ENCODE measurements at regions not wholly inside any gene's neighbourhood (a gene's known extent, or its start where the extent isn't known, plus 50 kb on each side); places are given as distances from the start of the nearest gene placed in this dataset.
A peak's percentile ranks its signal among the peaks of the same experiment; 100 is the strongest.

DNA sequence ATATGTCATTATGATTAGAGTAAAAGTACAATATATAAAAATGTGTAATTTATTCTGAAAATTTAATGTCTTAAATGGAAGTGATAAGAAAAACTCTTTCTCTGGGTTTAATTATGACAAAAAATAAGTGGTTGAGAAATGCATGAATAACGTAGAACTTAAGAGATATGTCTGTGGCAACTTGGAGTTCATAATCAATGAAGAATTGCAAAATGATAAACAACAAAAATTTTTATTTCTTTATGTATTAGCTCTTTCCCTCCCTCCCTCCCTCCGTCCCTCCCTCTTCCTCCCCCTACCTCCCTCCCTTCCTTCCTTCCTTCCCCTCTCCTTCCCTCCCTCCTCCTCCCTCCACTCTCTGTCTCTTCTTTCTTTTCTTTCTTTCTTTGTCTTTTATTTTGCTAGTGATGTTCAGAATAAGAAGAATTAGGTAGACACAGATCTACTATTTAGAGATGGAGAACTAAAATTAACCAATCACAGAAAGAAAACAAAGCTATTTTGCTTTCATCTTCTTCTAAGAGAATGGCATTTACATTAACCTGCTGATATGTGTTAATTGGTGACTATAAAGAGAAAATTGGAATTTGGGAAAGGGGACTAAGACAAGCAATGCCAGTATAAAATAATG is 96.3 kb upstream of the PDC start:
- DNase-seq (ENCODE audit: low spot score): no peak

DNA sequence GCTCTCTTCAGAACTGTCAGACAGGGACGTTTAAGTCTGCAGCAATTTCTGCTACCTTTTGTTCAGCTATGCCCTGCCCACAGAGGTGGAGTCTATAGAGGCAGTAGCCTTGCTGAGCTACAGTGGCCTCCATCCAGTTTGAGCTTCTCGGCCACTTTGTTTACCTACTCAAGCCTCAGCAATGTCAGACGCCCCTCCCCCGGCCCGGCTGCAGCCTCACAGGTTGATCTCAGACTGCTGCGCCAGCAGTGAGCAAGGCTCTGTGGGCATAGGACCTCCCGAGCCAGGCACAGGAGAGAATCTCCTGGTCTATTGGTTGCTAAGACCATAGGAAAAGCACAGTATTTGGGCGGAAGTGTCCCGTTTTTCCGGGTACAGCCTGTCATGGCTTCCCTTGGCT is 89.9 kb upstream of the PDC start:
- DNase-seq (ENCODE audit: low spot score): no peak

DNA sequence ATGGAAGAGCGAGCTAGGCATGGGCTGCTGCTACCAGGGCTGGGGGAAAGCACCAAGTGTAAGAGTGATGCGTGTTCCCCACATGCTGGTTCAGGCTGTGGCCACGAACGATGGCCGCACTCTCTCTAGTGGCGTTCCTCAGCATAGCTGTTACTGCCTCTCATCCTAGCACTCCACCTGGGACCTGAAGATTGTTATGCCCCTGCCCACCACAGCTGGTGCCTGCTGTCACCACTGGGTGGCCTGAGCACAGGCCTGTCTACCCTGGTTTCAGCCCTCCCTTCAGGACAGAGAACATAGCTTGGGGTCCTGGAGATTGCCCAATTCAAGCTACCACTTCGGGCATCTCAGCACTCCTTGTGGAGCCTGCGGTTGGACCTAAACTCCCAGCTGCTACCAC is 80.1 kb upstream of the PDC start:
- DNase-seq (ENCODE audit: low spot score): no peak

DNA sequence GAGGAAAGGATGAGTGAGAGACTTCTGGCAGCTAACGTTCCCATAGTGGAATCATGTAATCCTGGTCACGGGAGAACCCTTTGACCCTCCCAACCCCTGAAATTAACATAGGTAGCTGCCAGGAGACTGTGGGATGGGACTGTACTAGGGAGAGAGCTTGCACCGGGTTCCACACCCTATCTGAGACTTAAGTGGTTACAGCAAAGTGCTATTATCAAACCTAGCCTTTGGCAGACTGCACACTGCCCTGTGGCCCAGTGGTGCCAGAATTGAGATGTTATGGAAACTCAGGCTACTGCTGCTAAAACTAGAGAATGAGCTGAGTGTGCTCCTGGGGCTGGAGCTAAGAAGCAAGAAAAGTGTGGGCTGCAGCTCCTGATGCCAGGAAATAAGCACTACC is 79.6 kb upstream of the PDC start:
- DNase-seq (ENCODE audit: low spot score): no peak

DNA sequence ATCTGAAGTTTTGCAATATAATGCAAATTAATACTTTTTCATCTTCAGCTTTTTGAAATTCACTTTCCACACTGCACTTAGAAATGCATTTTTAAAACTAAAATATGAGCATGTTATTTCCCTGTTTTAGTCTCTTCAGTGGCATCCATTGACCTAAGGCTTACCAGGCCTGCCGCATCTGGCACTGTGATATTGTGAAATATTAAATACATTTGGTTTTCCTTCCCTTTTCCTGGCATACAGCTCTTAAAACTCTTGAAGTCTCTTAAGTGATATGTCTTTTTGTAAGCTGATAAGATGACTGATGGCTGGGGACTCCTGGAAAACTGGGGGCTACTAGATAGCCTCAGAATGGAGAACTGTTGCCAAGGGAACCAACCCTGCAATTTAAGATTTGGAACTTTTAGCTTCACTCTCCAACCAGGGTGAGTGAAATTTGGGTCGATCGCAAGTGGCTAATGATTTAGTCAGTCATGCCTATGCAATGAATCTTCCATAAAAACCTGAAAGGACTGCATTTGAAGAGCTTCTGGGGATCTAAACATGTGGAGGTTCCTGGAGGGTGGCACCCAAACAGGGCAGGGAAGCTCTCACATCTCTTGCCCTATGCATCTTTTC is 75.5 kb upstream of the PDC start:
- DNase-seq (ENCODE audit: low spot score): peak; percentile 18

DNA sequence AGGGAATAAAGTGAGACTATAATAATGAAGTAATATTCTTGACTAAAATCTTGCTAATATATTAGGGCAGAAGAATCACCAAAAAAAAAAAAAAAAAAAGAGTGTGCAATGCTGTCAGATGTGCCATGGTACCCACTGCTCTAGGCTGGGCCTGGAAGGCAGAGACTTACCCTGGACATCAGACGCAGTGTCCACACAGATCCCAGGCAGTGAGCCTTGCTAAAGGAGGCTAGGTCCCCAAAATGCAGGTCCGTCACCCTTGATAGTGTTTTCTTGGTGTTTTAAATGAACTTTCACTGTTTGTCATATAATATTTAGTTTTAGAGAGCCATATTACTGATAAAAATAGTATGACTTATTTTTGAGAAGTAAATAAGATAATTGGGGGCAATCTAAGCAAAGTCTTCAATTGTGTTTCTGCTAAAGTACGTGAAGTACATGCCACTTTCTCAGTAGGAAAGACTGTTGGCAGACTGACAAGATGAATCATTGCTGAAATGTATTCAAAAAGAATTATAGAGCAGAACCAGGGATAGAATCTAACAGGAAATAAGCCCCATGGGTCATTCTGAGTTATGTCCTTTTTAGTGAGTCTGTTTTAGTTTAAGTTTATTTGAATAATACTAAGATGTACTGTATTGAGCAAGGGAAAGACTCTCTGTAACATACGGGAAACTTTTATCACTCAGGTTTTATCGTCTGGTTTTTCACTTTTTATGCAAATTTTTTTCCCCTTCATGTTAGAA is 74.6 kb upstream of the PDC start:
- DNase-seq (ENCODE audit: low spot score): peak; percentile 78

DNA sequence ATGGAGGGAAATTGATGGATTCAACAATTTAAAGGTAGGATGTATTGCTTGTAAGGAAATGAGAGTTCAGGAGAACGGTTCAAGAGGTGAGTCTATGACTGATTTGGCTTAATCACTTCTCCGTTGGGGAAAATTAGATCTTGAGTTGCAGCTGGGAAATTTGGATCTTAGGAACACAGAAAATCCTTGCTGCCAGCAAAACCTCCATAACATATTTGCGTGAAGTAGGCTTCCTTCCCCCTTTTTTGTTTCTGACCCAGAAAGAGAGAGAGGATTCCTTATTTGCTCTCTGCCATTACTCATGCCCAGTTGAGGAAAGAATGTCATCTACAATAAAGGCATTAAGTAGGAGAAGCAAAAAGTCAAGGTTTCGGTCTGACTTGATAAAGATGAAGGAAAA is 73.5 kb upstream of the PDC start:
- DNase-seq (ENCODE audit: low spot score): no peak

DNA sequence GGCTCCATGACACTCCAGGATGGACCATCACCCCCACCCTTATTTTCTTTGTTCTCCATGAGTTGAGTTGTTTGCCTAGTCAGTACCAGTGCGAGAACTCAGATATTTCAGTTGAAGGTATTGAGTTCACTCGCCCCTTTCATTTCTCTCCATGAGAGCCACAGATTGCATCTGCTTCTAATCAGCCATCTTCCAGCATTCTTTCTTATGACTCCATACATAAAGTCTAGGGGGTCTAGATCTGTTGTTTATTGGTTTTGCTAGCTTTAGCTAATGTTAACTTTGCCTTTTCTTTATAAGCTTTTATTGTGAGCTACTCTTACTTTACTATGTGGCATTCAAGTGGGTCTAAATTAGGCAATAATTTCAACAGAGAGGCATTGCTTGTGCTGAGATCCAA is 71.6 kb upstream of the PDC start:
- no peak for DNase-seq (ENCODE audit: low spot score)

DNA sequence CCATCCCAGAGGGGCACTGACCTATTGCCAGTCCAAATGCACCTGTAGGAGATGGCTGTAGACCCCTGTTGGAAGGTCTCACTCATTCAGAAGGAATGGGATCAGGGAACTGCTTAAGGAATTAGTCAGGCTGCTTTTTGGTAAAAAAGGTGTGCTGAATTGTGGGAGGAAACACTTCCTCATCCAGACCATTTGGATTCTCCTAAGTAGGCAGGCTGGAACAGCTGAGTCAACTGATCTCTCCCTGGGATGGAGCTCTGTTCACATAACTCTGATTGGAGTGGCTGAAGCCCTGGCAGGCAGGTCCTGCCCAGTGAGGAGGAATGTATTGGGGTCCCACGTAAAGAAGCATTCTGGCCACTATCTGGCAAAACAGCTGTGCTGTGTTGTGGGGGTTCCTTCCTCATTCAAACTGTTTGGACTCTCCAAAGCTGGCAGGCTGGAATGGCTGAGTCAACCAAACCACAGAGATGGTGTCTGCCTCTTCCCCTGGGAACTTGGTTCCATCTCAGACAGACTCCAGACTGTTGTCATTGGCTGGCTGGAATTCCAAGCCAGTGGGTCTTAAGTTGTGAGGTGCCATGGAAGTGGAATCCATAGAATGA is 70.7 kb upstream of the PDC start:
- peak; percentile 39 for DNase-seq (ENCODE audit: low spot score)

DNA sequence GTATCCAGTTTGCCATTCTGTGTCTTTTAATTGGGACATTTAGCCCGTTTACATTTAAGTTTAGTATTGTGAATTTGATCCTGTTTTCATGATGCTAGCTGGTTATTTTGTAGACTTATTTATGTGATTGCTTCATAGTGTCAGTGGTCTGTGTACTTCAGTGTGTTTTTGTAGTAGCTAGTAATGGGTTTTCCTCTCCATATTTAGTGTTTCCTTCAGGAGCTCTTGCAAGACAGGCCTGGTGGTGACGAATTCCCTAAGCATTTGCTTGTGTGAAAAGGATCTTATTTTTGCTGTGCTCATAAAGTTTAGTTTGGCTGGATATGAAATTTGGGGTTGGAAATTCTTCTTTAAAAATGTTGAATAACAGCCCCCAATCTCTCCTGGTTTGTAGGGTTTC is 69.2 kb upstream of the PDC start:
- DNase-seq (ENCODE audit: low spot score): no peak

DNA sequence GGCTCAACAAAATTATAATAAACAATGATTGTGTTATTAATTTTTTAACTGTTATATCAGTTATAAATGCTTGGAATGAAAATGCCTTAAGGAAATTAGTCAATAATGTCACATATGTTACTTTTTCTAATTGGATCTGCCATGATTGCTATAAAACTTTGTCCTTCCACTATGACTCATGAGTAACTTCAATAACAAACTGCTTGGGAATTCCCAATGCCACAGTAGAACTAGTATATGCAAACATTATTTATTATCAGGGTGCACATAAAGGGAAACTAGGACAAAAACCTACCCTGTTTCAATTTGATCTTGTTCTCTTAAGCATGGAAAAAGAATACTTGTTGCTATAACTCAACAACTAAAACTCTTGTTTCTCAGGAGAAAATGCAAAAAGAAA is 59.1 kb upstream of the PDC start:
- DNase-seq (ENCODE audit: low spot score): no peak

DNA sequence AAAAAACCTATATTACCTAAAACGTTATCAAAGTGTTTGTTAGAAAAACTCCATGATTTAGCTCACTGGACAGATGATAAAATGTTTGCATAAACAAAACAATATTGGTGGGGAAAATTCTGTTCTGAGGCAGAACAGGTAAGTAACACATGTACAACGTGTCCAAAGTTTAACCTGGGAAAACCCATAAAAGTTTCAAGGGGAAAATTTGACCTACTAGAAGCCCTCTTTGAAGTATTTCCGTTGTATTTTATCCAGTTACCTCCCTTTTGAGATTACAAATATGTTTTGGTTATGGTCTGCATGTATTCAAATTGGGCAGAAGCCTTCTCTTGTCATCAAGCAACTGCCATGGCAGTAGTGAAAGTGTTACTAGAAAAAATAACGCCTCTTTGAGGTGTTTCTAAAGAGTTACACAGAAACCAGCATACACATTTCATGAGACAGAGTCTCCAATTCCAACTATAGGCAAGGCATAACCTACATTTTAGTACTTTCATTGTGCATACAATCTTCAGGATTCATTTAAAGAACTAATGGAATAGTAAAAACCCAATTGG is 58.0 kb upstream of the PDC start:
- DNase-seq (ENCODE audit: low spot score): no peak

DNA sequence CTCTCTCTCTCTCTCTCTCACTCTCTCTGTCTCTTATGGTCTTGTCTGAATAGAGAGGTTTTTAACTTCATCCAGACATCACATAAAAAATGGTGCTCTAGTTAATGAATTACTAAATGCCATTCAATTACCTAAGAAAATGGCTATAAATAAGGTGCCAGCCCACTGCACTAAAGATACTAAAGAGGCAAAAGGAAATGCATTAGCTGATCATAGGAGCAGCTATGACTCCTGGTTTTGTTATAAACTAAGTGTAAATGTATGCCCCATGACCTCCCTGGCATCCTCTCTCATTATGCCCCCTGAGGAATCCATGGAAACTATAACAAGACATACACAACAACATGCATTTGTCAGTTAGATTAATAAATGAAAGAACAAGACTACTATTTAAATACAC is 57.5 kb upstream of the PDC start:
- no peak for DNase-seq (ENCODE audit: low spot score)

DNA sequence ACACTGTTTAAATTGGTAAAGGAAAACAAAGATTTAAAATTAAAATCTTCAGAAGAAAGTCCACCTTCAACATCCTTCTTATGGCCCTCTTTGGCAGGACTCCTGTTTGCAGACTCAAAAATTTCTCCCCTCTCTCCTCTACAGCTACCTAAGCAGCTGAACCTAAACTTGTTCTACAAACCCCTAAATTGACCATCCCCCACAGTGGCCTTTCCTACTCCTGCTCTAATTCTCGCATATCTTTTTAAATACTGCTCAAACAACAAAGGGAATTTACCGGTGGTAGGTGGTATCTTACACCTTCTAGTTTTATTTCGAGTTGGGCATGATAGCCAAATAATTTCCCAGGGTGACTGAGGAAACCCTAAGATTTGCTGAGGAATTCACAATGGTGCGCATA is 53.5 kb upstream of the PDC start:
- DNase-seq (ENCODE audit: low spot score): no peak

DNA sequence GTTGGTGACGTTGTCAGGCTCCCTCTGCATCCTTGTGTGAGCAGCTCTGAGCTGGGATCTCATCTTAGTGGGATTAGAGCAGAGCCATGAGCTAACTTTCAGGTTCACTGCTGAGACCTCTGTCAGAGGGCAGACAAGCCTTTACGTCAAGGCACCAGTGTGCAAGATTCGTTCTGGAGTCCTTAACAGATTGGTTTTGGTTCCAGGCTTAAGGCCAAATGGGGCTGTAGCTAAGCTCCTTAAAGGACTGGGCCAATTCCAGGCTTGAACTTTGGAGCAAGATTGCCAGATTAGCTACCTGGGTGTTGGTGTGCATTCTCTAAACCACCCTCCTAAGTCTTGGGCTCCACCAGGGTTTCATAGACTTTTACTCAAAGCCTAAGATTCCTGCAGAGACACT is 52.6 kb upstream of the PDC start:
- no peak for DNase-seq (ENCODE audit: low spot score)

DNA sequence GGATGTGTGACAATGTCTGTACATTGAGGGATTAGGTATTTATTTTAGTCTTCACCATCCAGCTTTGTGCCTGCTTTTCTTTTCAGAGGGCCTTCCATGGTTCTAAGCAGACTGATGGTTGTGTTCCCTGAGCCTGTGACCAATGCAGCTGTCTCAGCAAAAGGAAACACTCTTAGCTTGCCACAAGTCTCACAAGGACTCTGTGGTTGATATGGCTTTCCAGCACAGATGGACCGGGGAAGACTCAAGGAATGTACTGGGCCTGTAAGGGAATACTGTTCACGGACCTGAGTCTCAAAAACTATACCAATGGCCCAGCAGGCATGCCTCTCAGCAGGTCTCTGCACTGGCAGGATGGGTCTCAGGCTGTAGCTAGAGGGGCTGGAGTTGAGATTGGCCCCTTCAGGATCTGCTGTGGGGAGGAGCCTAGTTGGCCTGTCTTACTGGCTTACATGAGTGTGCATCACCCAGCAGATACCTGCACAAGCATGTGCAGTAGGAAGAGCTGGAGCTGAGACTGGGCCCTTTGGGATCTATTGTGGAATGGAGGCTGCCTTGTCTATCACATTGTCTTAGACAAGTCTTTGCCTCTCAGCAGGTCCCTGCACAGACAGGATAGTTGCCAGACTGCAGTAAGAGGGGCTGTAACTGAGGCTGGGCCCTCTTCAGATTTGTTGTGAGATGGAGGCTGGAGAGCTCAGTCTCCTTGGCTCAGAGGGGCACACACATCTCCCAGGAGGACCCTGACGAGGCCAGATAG is 52.0 kb upstream of the PDC start:
- DNase-seq (ENCODE audit: low spot score): no peak

DNA sequence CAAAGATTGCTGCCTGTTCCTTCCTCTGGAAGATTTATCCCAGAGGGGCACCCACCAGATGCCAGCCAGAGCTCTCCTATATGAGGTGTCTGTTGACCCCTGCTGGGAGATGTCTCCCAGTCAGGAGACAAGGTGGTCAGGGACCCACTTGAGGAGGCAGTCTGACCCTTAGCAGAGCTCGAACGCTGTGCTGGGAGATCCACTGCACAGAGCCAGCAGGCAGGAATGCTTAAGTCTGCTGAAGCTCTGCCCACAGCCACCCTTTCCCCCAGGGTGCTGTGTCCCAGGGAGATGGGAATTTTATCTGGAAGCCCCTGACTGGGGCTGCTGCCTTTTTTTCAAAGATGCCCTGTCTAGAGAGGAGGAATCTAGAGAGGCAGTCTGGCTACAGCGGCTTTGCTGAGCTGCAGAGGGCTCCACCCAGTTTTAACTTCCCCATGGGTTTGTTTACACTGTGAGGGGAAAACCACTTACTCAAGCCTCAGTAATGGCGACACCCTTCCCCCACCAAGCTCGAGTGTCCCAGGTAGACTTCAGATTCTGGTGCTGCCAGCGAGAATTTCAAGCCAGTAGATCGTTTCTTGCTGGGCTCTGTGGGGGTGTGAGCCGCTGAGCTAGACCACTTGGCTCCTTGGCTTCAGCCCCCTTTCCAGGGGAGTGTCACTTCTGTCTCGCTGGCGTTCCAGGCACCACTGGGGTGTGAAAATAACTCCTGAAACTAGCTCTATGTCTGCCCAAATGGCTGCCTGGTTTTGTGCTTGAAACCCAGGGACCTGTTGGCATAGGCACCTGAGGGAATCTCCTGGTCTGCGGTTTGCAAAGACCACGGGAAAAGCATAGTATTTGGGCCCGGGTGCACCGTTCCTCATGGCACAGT is 51.1 kb upstream of the PDC start:
- no peak for DNase-seq (ENCODE audit: low spot score)
